NCI-H128 (cell line): ENCODE measurements at regions not wholly inside any gene's neighbourhood (a gene's known extent, or its start where the extent isn't known, plus 50 kb on each side); places are given as distances from the start of the nearest gene placed in this dataset.
"Not testable (repeated sequence)": the region's sequence is repeated elsewhere in the genome, so short reads cannot be mapped to it uniquely, and the experiment has no call there.

ENCODE experiments used
- DNase-seq: peaks from one replicate; lab custom pipeline; 2025; ENCODE audit not compliant: unreplicated experiment; lab: John Stamatoyannopoulos, UW

DNA sequence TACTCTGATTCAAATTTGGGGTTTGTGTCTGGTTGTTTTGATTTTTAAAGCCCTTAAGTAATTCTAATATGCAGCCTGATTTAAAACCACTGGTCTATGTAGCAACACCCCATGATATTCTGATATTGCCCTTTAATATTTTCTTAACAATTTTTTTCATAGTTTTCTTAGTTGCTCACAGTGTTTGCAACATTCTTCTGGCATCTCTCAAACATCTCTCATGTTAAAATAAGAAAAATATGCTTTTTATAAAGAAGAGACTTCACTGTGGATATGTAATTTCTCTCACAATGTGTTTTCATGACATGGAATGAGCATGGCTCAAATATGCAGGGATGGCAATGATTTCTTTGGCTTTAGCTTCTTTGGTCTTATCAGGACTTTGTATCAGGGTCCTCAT, 183.7 kb downstream of the TAF11L14 start:
- no peak for DNase-seq

DNA sequence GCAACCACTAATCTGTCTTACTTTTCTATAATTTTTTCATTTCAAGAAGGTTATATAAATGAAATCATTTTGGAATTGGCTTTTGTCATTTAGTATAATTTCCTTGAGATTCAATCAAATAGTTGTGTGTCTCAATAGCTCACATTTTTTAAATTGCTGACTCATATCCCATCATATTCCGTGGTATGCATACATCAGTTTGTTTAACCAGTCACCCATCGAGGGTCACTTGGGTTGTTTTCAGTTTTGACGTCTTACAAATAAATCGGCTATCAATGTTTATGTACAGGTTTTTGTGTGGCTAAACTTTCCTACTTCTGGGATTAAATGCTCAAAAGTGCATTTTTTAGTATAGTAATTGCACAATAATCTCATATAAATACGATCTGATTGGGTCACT, 185.5 kb downstream of the TAF11L14 start:
- no peak for DNase-seq

DNA sequence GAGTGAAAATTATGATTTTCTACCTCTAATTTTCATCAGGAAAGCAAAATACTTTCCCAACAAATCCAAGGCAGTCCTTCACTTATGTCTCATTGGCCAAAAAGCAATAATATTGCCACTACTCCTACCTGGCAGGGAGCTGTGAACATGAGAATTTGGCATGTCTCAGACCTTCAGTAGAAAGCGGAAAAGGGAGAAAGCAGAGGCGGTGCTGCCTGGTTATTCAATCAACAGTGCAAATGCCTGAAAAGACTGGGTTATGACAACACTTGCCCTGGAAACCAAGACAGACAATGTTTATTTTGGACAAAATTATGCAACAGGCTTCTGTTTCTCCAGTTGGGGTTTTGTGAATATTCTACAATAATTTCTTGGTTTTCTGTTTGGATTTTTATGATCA, 194.4 kb downstream of the TAF11L14 start:
- DNase-seq = no peak

DNA sequence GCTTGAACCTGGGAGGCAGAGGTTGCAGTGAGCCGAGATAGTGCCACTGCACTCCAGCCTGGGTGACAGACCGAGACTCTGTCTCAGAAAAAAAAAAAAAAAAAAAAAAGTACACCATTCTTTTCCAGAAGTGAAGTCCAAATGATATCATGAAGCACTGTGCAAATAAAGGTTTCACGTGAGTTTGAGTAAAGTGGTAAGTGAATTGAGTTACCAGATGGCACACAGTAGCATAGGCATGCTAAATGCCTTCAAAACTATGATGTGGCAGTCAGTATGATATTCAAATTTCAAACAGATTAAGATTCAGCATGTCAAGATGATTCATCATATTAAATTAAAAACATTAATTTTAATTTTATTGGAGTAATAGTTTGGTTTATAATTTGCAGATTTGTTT, 195.2 kb downstream of the TAF11L14 start:
- DNase-seq = no peak

DNA sequence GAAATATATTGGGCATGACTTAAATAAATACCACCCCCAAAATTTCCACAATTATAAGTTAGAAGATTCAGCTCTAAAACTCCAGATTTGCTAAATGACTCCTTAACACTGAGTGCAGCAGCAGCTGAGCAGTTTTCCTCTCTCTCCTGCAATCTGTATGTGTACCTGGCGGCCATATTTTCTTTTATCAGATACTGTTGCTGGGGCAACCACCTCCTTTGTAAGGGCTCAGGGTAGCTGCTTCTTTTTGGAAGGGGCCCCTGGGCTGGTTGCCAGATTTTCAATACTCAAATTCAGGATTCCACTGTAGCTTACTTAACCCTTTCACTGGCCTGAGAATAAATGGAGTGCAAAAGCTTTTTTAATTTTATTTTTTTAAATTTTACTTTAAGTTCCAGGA, 197.0 kb downstream of the TAF11L14 start:
- DNase-seq = peak; percentile 52

DNA sequence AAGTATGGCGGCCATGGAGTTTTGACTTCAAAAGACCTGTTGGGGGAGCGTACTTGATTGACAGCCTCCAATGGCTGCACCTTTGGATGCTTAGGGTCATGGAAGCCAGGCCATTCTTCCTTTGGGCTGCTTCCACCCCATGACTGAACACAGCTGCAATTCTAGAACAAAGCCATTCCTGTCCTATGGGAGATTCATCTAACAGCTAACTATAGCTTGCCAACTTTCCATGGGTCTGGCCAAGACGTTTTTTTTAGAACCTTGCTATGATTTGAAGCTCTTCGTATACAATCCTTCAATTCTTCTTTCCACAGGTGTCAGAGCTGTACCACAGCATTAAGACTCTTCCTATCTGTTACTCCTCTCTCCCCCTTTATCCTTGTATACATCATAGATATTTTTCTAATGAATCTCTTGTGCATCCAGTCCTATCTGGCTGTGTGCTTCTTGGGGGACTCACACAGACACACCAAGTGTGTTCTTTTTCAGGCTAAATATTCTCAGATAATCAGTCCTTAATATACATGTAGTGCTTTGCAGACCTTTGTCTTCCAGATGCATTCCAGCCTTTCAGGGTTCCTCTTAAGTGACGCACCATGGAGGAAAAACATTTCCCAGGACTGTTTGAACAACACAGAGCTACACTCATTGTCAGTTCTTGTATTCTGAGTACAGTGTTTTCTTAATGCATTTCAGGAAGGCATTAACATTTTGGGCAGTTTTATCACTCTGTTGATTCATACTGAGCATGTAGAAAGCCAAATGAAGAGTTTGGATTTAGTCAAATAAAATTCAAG, 198.9 kb downstream of the TAF11L14 start:
- DNase-seq = no peak

DNA sequence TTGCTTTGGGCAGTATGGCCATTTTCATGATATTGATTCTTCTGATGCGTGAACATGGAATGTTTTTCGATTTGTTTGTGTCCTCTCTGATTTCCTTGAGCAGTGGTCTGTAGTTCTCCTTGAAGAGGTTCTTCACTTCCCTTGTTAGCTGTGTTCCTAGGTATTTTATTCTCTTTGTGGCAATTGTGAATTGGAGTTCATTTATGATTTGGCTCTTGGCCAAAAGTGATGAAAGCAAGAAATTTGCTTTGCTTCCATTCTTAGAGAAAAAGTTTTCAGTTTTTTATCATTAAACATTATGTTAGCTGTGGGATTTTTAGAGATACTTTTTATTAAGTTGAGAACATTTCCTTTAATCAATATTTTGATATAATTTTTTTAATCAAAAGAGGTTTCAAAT, 203.5 kb downstream of the TAF11L14 start:
- DNase-seq = no peak

DNA sequence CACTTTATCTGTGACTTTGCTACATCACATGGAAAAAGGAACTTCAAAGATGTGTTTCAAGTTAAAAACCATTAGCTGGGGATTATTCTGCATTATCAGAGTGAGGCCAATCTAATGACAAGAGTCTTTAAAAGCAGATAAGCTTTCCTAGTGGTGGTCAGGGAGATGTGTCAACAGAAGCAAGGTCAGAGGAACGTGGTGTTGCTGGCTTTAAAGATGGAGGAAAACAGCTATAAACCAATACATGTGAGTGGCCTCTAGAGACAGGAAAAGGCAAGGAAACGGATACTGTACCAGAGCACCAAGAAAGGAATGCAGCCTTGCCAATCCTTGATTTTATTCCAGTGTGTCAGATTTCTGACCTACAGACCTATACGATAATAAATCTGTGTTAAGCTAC, 204.2 kb downstream of the TAF11L14 start:
- DNase-seq = no peak

DNA sequence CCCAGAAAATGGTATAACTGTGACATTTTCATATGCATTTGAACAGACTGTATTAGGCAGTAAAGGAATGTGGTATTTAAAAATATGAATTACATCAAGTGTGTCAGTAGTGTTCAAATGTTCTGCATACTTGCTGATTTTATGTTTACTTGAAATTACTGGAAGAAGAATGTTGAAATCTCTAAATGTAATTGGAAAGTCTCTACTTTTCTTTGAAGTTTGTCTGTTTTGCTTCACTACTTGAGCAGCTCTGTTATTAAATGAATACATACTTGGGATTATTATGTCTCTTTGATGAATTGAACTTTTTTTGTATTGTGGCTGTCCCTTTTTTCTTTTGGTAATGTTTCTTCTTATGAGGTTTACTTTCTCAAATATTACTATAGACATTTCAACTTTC, 205.6 kb downstream of the TAF11L14 start:
- DNase-seq = no peak

DNA sequence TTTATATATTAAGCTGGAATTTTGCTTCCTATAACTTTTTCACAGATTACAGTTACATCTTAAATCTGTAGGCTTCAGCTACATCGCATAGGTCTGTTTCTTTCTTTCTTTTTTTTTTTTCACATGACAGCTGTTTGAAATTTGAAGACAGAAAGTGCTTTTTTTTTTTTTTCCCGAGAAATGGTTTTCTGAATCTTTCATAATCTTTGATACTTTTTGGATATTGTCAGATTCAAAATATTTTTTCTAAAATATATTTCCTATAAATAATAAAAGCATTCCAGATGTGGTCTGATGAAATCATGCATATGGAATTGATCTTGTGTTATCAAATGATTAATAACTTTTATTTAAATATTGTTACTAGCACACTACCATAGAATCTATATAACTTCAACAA, 212.2 kb downstream of the TAF11L14 start:
- DNase-seq = no peak

DNA sequence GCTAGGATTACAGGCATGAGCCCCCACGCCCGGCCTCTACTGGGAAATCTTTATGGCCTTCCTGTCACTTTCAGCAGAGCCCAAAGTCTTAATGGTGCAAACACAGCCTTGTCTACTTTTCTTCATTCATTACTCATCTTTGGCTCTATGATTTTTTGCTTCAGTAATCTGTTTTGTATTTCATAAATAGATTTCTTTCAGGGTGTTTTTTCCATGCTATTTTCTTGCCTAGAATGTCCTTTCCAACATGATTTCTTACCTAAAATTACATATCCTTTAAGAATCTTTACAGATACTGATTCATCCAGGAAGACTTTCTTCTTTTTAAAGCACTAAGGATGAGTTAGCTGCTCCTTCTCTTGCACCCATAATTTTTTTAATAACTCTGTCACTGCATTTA, 213.0 kb downstream of the TAF11L14 start:
- no peak for DNase-seq

DNA sequence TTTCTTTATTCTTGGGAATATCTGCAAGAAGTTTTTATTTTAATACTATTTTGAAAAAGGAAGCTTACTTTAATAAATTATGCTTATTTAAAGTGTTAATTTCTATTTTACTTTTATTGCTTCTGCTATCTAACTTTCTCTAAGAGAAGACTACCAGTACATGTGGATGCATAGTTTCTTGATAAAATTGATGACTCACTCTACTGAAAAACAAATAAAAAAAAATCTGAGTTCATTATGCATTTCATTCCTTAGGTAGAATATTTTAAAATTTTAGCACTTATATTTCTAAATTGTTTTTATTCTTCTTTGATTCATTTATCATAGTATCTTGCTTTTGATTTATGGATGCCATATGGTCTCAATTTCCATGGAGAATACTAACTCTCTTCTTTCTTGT, 217.9 kb downstream of the TAF11L14 start:
- no peak for DNase-seq

DNA sequence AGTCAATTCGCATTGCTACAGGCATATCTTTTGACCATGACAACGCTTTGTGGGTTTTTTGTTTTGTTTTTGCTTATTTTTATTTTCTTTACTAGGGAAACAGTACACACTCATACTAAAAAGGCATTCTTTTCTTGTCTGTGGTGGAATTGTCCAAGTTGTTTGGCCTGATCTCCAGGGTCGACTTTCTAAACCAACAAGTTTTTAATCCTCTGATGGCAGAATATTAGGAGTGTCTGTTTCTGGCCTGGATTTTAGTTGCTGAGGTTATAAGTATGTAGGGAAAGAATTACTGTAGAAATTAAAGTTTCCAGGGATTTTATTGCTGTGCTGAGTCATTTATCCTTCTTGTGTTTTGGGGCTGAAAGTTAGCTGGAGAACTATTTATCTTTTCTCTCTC, 218.5 kb downstream of the TAF11L14 start:
- no peak for DNase-seq

DNA sequence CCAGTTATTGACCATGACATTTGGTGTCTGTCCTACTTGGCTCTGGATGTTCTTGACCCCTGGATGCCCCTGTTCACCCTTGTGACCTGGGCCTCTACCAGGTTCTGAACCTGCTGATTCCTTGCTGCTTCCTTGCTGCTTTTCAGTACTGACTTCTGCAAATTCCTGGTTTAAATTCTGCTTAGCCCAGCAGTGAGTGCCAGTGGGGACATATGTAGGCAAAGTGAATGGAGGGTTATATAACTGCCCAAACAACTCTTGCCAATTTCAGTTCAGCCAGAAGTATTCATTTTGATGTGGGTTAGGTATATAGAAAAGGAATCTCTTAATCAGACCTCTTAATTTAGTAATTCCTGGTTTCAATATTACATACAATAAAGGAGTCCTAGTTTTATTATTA, 220.6 kb downstream of the TAF11L14 start:
- no peak for DNase-seq

DNA sequence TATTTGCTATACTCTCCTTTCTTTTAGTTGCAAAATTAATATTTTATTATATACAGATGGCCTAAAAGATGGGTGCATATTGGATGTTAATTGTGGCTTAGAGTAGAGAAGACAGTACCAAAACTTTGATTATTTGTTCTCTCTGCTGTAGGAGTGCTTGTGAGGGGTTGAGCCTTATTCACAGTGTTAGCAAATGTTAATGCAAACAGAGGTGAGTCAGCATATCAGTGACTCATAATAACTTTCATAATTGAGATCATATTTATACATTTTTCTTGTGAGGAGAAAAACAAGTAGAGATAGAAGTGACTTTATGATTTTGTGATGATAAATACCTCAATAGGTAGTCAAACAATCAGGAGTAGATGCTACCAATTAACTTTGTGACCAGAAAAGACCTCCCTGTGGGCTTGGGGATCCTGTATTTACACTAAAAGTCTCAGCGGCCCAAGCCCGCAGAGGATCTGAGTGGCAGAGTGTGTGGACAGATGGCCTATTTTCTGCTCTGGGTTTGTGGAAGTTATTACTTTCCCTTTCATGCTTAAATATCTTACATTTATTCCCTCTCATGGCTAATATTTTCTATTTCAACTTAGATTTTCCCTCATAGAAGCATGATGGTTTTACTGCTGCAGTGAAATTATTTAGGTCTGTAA, 226.5 kb downstream of the TAF11L14 start:
- no peak for DNase-seq

DNA sequence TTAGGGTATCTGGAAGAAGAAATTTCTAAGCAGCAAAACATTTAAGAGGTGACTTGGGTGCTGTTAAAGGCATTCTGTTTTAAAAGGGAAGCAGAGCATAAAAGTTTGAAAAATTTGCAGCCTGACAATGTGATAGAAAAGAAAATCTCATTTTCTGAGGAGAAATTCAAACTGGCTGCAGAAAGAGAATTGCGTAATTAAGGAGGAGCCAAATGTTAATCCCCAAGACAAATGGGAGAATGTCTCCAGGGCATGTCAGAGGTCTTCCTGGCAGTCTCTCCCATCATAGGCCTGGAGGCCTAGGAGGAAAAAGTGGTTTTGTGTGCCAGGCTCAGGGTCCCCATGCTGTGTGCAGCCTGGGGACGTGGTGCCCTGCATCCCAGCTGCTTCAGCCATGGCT, 230.6 kb downstream of the TAF11L14 start:
- not testable (repeated sequence) for DNase-seq

DNA sequence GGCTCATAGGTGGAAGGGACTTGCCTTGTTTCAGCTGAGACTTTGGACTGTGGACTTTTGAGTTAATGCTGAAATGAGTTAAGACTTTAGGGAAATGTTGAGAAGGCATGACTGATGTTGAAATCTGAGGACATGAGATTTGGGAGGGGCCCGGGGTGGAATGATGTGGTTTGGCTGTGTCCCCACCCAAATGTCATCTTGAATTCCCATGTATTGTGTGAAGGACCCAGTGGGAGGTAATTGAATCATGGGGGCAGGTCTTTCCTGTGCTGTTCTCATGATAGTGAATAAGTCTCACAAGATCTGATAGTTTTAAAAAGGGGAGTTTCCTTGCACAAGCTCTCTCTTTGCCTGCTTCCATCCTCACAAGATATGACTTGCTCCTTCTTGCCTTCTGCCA, 231.7 kb downstream of the TAF11L14 start:
- DNase-seq = not testable (repeated sequence)

DNA sequence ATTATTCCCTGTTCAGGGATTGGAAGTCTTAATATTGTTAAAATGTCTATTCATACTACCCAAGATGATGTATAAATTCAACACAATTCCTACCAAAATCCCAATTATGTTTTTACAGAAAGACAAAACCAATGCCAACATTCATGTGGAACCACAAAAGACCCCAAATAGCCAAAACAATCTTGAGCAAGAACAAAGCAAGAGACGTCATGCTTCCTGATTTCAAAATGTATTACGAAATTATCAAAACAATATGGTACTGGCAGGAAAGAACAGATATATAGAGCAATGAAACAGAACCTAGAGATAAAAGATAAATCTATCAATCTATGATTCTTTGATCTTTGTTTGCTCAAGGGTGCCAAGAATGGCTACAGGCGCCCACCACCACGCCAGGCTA, 237.9 kb downstream of the TAF11L14 start:
- no peak for DNase-seq

DNA sequence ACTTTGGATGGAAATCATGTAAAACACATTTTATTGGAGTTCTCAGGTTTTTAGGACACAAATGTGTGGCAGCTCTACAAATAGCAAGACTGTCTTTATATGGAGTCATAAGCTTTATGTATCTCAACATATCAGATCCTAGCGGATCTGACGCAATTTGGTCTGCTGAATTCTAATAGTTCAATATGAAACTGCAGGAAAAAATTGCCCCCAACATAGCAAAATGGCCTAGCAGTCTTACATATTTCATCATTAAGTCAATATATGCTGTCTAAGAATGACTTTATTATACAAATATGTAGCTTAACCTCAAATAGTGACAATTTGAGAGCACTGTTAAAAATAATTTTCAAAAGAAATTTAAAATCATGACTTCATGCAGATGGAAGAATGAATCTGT, 244.3 kb downstream of the TAF11L14 start:
- DNase-seq = no peak

DNA sequence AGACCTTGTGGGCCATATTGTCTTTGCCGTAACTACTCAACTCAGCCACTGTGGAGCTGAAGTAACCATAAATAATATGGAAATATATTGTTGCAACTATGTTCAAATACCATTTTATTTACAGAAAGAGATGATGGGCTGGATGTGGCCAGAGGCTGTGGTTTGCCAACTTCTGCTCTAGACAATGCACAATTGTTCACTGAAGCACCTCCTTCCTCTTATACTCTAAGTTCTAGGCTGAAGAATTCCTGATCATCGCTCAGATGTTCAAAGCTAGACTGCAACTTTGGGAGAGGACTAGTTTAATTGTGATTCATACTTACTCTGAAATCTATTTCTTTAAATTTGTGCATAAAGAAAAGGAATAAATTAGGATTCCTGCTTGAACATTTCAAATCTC, 245.0 kb downstream of the TAF11L14 start:
- no peak for DNase-seq

DNA sequence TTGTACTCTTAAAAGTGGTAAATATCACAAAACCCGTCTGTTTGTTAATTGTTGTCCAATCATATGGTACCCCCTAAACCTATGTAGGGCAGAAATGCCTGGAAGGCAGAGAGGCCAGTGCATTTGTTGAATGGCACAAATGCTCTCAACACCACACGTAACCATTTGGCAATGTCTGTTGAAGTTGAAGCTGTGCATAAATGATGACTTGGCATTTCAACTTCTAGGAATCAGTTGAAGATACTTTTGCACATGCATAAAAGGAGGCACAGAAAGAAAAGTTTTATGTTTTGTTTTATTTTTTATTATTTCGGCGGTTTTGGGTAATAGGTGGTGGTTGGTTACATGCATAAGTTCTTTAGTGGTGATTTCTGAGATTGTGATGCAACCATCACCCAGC, 246.6 kb downstream of the TAF11L14 start:
- no peak for DNase-seq

DNA sequence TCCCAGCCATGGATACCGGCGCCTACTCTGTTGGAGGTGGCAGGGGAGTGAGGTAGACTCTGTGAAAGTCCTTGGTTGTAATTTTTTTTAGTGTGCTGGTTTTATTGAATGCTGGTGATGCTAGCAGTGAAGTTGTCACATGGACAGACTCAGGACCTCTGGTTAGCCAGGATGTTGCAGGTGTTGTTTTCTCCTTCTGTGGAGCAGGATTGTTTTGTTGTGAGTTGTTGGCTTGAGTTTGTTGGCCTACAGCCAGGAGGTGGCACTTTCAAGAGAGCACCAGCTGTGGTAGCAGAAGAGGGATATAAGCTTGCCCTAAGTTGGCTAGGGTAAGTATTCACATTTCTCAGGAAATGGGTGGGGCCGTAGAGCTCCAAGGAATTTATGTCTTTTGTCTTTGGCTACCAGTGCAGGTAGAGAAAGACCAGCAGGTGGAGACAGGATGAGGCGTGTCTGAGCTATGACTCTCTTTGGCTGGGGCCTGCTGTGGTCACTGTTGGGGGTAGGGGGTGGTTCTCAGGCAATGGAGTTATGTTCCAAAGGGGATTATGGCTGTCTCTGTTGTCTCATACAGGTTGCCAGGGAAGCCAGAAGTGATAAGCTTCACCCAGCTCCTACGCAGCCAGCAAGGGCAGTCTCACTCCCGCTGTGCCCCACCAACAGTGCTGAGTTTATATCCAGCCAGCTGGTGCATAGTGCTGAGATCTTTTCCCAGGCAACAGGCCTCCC, 248.7 kb downstream of the TAF11L14 start:
- DNase-seq = peak; percentile 44
